Right atrium auricular region (tissue), 2 donors: ENCODE measurements at regions not wholly inside any gene's neighbourhood (a gene's known extent, or its start where the extent isn't known, plus 50 kb on each side); places are given as distances from the start of the nearest gene placed in this dataset.

Experiments used
- DNase-seq: peaks from one replicate; pipeline ENCODE4 v3.0.0-alpha.2; 2019; ENCODE audit warnings: low spot score
- H3K27ac ChIP-seq, 2 donors: fragments of 200-600 bp; sonication (generic); 1 replicate in 1 of 2; 2 replicates in 1 of 2; pipeline ENCODE4 v1.5.1; 2016 to 2019
- H3K27me3 ChIP-seq, 2 donors: fragments of 200-600 bp; sonication (generic); one replicate each; pipeline versions ENCODE4 v1.5.1 to v1.6.0; 2017 to 2019
- H3K36me3 ChIP-seq: fragments of 200-600 bp; sonication (generic); one replicate; pipeline ENCODE4 v1.5.1; 2016
- H3K4me1 ChIP-seq, 2 donors: fragments of 200-600 bp; sonication (generic); one replicate each; pipeline versions ENCODE4 v1.5.1 to v1.6.0; 2017 to 2019
- H3K4me3 ChIP-seq, 2 donors: fragments of 200-600 bp; sonication (generic); 1 replicate in 1 of 2; 2 replicates in 1 of 2; pipeline ENCODE4 v1.5.1; 2017 to 2019; ENCODE audit warnings: mild to moderate bottlenecking in 1 of 2, moderate library complexity in 1 of 2
- H3K9me3 ChIP-seq, 2 donors: fragments of 200-600 bp; sonication (generic); one replicate each; pipeline ENCODE4 v1.5.1; 2019
- TF ChIP-seq, protein P1 (sequence below), 2 donors: fragments of 200-600 bp; sonication (generic); IDR thresholded peaks; one replicate each; pipeline ENCODE4 v1.5.1; 2019; ENCODE audit warnings: antibody characterized with exemption in 2 of 2

DNA sequence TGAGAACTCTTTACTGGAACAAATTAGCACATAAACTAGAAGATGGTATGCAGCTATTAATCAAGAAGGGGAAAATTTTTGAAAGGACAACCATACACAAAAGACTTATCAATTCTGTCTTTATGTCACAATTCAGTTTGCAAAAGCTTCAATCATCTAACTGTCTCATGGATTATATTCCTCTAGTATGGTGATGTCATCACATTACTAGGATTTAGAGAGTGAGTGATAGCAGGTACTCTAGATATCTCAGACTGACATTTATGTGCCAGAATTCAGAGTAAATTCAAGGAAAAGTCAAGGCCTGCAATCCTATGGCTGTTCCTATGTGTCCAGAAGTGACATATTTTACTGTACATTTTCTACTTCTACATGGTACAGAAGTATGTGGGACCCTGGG lies 318.9 kb upstream of the GRAMD2B start:
- TF ChIP-seq, protein P1, sequence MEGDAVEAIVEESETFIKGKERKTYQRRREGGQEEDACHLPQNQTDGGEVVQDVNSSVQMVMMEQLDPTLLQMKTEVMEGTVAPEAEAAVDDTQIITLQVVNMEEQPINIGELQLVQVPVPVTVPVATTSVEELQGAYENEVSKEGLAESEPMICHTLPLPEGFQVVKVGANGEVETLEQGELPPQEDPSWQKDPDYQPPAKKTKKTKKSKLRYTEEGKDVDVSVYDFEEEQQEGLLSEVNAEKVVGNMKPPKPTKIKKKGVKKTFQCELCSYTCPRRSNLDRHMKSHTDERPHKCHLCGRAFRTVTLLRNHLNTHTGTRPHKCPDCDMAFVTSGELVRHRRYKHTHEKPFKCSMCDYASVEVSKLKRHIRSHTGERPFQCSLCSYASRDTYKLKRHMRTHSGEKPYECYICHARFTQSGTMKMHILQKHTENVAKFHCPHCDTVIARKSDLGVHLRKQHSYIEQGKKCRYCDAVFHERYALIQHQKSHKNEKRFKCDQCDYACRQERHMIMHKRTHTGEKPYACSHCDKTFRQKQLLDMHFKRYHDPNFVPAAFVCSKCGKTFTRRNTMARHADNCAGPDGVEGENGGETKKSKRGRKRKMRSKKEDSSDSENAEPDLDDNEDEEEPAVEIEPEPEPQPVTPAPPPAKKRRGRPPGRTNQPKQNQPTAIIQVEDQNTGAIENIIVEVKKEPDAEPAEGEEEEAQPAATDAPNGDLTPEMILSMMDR (IDR thresholded peaks at IDR 0.05) = no peak
- Histone ChIP-seq H3K4me3 (no peak overlapping the region), H3K4me1 (no peaks in the 10 kb centered on the region), H3K27me3 (no peaks in the 10 kb centered on the region), H3K9me3 (no peaks in the 10 kb centered on the region), H3K27ac (no peak overlapping the region), H3K36me3 (no peaks in the 10 kb centered on the region)
- DNase-seq = no peak

DNA sequence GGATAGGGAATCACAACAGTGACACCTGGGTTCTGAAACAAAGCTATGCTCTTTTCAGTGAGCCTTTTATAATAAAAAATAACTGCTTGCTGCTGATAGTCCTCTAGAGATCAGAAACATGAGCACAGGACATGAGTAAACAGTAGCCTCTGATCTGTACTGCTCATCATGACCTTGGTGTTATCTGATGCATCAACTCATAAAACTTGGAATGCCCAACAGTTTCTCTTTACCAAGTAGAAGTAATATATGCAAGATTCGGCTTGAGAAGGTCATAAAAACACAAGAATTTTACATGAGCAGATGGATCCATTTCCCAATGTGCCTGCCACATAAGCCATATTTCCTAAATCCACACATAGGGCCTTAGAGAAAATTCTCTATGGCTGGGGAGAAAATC lies 318.3 kb upstream of the GRAMD2B start:
- H3K36me3 ChIP-seq = no peaks in the 10 kb centered on the region
- H3K4me3 ChIP-seq = no peak overlapping the region
- no peak overlapping the region for H3K27ac ChIP-seq
- TF ChIP-seq, protein P1 (IDR thresholded peaks at IDR 0.05) = no peak
- no peaks in the 10 kb centered on the region for H3K27me3 ChIP-seq
- DNase-seq = no peak
- no peaks in the 10 kb centered on the region for H3K4me1 ChIP-seq
- H3K9me3 ChIP-seq = no peaks in the 10 kb centered on the region

DNA sequence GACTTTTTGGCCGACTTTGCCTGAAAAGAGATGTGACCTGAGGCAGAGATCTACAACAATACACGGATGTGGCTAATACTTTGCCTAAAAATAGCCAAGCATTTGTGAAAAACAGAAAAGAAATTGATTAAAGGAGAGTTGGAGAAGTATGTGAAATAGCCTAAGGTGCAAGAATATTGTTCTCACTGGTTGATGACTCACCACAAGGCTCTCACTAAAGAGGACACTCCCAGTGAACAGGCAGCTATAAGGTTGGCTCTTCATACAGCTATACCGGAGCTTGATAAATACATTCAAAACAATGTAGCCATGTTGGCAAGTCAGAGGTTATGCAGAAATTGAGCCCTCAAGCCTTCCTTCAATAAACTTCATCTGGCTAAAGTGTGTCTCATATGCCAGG lies 317.2 kb upstream of the GRAMD2B start:
- Histone ChIP-seq H3K4me1 (no peaks in the 10 kb centered on the region), H3K9me3 (no peaks in the 10 kb centered on the region), H3K27ac (no peak overlapping the region), H3K36me3 (no peaks in the 10 kb centered on the region), H3K4me3 (no peak overlapping the region), H3K27me3 (no peaks in the 10 kb centered on the region)
- TF ChIP-seq, protein P1 (IDR thresholded peaks at IDR 0.05) = no peak
- no peak for DNase-seq

DNA sequence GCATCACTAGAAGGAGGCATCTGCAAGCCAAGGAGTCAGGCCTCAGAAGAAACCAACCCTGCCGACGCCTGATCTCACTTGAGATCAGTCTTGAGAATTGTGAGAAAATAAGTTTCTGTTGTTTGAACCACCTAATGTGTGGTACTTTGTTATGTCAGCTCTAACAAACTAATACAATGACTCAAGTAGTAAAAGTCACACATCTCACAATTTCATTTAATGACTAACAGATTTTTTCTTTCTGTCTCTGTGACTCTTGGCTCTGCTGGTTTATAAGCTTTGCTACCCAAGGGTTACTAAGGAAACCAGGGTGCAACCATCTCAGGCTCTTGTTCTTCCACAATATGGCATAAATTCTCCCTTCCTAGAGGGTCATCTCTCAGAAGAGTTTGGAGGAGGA lies 315.8 kb upstream of the GRAMD2B start:
- H3K27me3 ChIP-seq = no peaks in the 10 kb centered on the region

DNA sequence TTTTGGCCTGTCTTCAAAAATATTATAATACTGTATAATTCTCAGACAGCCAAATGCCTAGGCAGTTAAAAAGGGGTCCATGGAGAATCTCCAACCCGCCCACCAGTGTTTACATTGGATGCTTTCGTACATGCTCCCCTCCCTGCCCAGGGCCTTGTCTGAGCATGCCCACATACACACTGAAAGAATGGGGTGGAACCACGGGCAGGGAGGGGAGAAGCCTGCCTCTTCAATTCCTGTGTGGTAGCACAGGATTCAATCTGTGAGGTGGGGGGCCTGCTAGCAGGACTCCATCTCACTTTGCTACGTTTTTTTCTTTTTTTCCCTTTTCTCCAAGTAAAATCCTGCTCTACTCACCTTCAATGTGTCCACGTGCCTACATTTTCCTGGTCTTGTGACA lies 314.7 kb upstream of the GRAMD2B start:
- Histone ChIP-seq H3K27me3 (no peaks in the 10 kb centered on the region), H3K9me3 (no peaks in the 10 kb centered on the region), H3K4me3 (no peak overlapping the region), H3K27ac (no peak overlapping the region), H3K36me3 (no peaks in the 10 kb centered on the region), H3K4me1 (no peaks in the 10 kb centered on the region)
- DNase-seq = no peak
- TF ChIP-seq, protein P1 (IDR thresholded peaks at IDR 0.05) = no peak

More for the DNA sequence above, 315.8 kb upstream of the GRAMD2B start:
- no peak for DNase-seq
- Histone ChIP-seq H3K9me3 (no peaks in the 10 kb centered on the region), H3K27ac (no peak overlapping the region), H3K4me3 (no peak overlapping the region), H3K4me1 (no peaks in the 10 kb centered on the region), H3K36me3 (no peaks in the 10 kb centered on the region)
- TF ChIP-seq, protein P1 (IDR thresholded peaks at IDR 0.05) = no peak

DNA sequence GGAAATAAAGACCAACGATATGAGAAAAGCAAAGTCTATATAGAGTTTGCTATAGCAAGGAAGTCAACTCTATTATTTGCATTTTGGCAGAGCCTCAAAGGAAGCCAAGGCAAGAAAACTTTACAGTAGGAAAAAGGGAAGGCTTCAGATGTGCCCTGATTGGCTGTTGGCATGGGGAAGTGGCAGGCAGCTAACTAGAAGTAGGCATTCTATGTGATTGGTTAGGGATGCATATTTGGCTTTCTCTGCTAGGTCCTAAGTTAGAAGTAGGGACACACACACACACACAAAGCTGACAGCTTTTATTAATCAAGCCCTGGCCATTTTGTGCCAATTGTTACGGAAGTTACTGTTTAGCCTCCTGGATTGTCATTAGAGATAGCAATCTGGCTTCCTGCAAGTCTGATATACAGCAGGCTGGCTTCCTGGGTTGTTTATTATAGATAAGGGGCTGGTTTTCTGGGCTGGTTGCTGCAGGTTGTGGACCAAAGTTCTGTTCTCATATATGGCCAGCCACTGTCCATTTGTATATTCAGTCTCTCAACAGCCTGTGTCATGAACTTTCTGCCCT lies 308.1 kb upstream of the GRAMD2B start:
- H3K4me3 ChIP-seq = no peak overlapping the region
- TF ChIP-seq, protein P1 (IDR thresholded peaks at IDR 0.05) = no peak
- no peak for DNase-seq
- H3K4me1 ChIP-seq = no peaks in the 10 kb centered on the region
- H3K9me3 ChIP-seq = no peaks in the 10 kb centered on the region
- H3K27ac ChIP-seq = no peak overlapping the region
- H3K27me3 ChIP-seq = no peaks in the 10 kb centered on the region
- no peaks in the 10 kb centered on the region for H3K36me3 ChIP-seq
